ENCODE measurements at regions not wholly inside any gene's neighbourhood (a gene's known extent, or its start where the extent isn't known, plus 50 kb on each side); places are given as distances from the start of the nearest gene placed in this dataset.

DNA sequence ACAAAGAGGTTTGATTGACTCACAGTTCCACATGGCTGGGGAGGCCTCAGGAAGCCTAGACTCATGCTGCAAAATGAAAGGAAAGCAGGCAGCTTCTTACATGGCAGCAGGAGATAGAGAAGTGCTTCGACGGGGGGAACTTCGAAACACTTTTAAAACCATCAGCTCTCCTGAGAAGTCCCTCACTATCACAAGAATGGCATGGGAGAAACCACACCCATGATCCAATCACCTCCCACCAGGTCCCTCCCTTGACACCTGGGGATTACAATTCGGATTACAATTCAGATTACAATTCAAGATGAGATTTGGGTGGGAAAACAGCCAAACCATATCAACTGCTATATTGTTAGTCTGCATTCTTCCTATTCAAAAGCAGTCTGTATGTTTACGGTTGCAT is 322.3 kb upstream of the ISL1 start:
- H4K20me1 ChIP-seq (replicated peaks; ENCODE audit: control insufficient read depth, extremely low read depth, insufficient read depth, low read length): no peaks in the 10 kb centered on the region
- no peak overlapping the region for H3K27ac ChIP-seq (ENCODE audit: insufficient read depth, low read depth, low read length)
- no peak overlapping the region for H3K4me3 ChIP-seq (replicated peaks in 1 of 3; ENCODE audit: insufficient read depth in 1 of 3, low read depth in 1 of 3, low read length in 3 of 3)
- no peak for DNase-seq (ENCODE audit: low read depth, low spot score)
- H3K9me1 ChIP-seq (replicated peaks; ENCODE audit: control insufficient read depth, extremely low read depth, insufficient read depth, low read length): no peaks in the 10 kb centered on the region
- H2AFZ ChIP-seq (ENCODE audit: low read depth, low read length): no peak overlapping the region
- no peak overlapping the region for H3K4me2 ChIP-seq (ENCODE audit: insufficient read depth, low read length)
- intact Hi-C loops (cut with micrococcal nuclease) (no loop called here), dilution Hi-C loops (cut with MboI; ENCODE audit: extremely low pct_ligation_motif_present, low sequenced_read_pairs) (no loop called here)
- H3K79me2 ChIP-seq (ENCODE audit: control insufficient read depth, insufficient read depth, low read length): no peaks in the 10 kb centered on the region
- TF ChIP-seq JUN (IDR thresholded peaks at IDR 0.05; ENCODE audit: borderline replicate concordance, insufficient read depth, insufficient read length, low read depth): no peak
- no peak for FAIRE-seq
- CTCF ChIA-PET: no interaction called here
- H3K4me1 ChIP-seq (ENCODE audit: control insufficient read depth, extremely low read depth, insufficient read depth, low read length): no peaks in the 10 kb centered on the region
- no peak overlapping the region for H3K9ac ChIP-seq (replicated peaks; ENCODE audit: extremely low read depth, insufficient read depth, low read length)
- H3K36me3 ChIP-seq (ENCODE audit: control insufficient read depth in 2 of 2, extremely low read depth in 1 of 2, insufficient read depth in 2 of 2, low read length in 2 of 2): no peaks in the 10 kb centered on the region
- no peaks in the 10 kb centered on the region for H3K9me3 ChIP-seq (replicated peaks; ENCODE audit: control insufficient read depth, insufficient read depth, low read length)
- no TSS peak for BruUV-seq (replicated peaks)
- H3K27me3 ChIP-seq (ENCODE audit: control insufficient read depth in 2 of 2, insufficient read depth in 2 of 2, low read length in 2 of 2): no peaks in the 10 kb centered on the region
- POLR2A ChIA-PET: no interaction called here

DNA sequence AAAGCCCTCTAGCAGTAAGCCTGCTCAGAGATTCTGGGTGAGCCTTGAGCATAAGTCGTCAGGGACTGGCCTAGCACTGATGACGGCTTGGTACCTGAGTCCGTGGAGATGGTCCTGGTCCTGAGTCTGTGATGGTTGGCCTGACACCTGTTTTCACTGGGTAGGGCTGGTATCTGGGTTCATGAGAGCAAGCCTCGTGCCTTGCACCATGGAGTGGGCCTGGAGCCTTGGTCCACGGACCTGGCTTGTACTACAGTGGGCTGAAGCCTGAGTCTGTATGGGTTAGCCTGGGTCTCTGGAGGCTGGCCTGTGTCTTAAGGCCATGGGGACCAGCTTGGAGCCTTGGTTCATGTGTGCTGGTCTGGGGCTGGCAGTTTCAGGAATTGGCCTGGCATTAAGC is 310.3 kb upstream of the ISL1 start:
- DNase-seq (ENCODE audit: low read depth, low spot score) (no peak), FAIRE-seq (no peak)
- Histone ChIP-seq H3K9me1 (replicated peaks; ENCODE audit: control insufficient read depth, extremely low read depth, insufficient read depth, low read length) (no peaks in the 10 kb centered on the region), H3K27me3 (ENCODE audit: control insufficient read depth in 2 of 2, insufficient read depth in 2 of 2, low read length in 2 of 2) (no peaks in the 10 kb centered on the region), H3K9me3 (replicated peaks; ENCODE audit: control insufficient read depth, insufficient read depth, low read length) (peaks cover 2% of the 10 kb centered on the region), H3K27ac (ENCODE audit: insufficient read depth, low read depth, low read length) (no peak overlapping the region), H3K4me3 (replicated peaks in 1 of 3; ENCODE audit: insufficient read depth in 1 of 3, low read depth in 1 of 3, low read length in 3 of 3) (no peak overlapping the region), H4K20me1 (replicated peaks; ENCODE audit: control insufficient read depth, extremely low read depth, insufficient read depth, low read length) (no peaks in the 10 kb centered on the region), H3K9ac (replicated peaks; ENCODE audit: extremely low read depth, insufficient read depth, low read length) (no peak overlapping the region), H3K4me2 (ENCODE audit: insufficient read depth, low read length) (no peak overlapping the region), H3K36me3 (ENCODE audit: control insufficient read depth in 2 of 2, extremely low read depth in 1 of 2, insufficient read depth in 2 of 2, low read length in 2 of 2) (no peaks in the 10 kb centered on the region), H3K79me2 (ENCODE audit: control insufficient read depth, insufficient read depth, low read length) (no peaks in the 10 kb centered on the region), H3K4me1 (ENCODE audit: control insufficient read depth, extremely low read depth, insufficient read depth, low read length) (no peaks in the 10 kb centered on the region), H2AFZ (ENCODE audit: low read depth, low read length) (no peak overlapping the region)
- no TSS peak for BruUV-seq (replicated peaks)
- intact Hi-C loops (cut with micrococcal nuclease) (no loop called here), dilution Hi-C loops (cut with MboI; ENCODE audit: extremely low pct_ligation_motif_present, low sequenced_read_pairs) (no loop called here)
- CTCF ChIA-PET: no interaction called here
- POLR2A ChIA-PET: no interaction called here
- TF ChIP-seq, protein P1, sequence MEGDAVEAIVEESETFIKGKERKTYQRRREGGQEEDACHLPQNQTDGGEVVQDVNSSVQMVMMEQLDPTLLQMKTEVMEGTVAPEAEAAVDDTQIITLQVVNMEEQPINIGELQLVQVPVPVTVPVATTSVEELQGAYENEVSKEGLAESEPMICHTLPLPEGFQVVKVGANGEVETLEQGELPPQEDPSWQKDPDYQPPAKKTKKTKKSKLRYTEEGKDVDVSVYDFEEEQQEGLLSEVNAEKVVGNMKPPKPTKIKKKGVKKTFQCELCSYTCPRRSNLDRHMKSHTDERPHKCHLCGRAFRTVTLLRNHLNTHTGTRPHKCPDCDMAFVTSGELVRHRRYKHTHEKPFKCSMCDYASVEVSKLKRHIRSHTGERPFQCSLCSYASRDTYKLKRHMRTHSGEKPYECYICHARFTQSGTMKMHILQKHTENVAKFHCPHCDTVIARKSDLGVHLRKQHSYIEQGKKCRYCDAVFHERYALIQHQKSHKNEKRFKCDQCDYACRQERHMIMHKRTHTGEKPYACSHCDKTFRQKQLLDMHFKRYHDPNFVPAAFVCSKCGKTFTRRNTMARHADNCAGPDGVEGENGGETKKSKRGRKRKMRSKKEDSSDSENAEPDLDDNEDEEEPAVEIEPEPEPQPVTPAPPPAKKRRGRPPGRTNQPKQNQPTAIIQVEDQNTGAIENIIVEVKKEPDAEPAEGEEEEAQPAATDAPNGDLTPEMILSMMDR (IDR thresholded peaks at IDR 0.05; ENCODE audit: extremely low read depth in 1 of 2, insufficient read depth in 1 of 2, low read depth in 1 of 2, low read length in 2 of 2): no peak

Measured in endothelial cell of umbilical vein (primary cell).